ENCODE measurements at regions not wholly inside any gene's neighbourhood (a gene's known extent, or its start where the extent isn't known, plus 50 kb on each side); places are given as distances from the start of the nearest gene placed in this dataset.
"Not testable (repeated sequence)": the region's sequence is repeated elsewhere in the genome, so short reads cannot be mapped to it uniquely, and the experiment has no call there.

- not testable (repeated sequence) for TF ChIP-seq CTCF, POLR2A (IDR thresholded peaks at IDR 0.05)
Observed at GRCh38 chrX:63192366-63193041, 158.6 kb downstream of the SPIN4 start.
